ENCODE measurements at regions not wholly inside any gene's neighbourhood (a gene's known extent, or its start where the extent isn't known, plus 50 kb on each side); places are given as distances from the start of the nearest gene placed in this dataset.
"Not testable (repeated sequence)": the region's sequence is repeated elsewhere in the genome, so short reads cannot be mapped to it uniquely, and the experiment has no call there.

DNA sequence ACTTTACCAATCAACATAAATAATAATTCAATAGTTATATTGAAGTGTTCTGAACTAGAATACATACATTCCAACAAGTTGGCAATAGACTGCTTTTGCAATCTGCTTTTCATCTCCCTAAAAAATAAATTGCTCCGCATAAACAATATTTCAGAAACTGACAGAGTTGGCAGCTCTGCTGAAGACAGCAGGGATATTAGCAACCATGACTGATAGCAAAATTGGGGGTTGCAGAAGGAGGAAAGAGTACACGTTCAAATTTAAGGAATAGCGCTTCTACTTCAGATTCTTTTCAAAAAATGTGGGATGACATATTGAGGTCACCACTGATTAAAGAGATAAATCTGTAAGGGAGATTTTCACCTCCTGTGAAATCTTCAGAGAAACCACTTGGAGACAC is 521.2 kb downstream of the DTWD2 start:
- no peak for DNase-seq

DNA sequence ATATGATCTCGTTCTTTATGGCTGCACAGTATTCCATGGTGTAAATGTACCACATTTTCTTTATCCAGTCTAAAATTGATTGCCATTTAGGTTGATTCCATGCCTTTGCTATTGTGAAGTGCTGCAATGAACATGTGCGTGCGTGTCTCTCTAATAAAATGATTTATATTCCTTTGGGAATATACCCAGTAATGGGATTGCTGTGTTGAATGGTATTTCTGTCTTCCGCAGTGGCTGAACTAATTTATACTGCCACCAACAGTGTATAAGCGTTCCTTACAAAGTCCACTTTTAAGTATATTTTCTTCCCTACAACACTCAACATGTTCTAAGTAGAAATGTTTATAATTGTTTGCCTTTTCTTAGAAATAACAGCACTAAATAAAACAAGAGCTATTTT is 521.9 kb downstream of the DTWD2 start:
- DNase-seq: no peak

GRCh38 chr5:118462276-118462675 is 526.1 kb downstream of the DTWD2 start:
- DNase-seq: not testable (repeated sequence)

GRCh38 chr5:118461436-118461835 is 526.9 kb downstream of the DTWD2 start:
- no peak for DNase-seq

DNA sequence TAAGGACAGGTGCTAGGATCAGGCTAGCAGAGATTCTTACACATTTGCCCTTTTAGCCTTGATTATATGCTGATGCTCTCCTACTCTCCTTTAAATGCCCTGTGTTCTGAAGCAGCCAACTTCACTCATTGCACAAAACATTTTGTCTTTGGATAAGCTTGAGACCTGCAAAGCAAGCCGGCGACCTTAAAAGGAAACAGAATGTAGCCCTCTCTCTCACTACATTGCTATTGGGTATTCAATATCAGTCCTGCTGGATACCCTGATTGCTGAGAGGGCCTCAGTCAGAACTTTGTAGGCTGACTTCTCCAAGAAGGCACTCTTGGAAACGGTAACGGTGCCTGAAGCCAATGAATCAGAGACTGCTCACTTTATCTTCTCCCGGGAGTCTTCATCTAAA is 528.9 kb downstream of the DTWD2 start:
- DNase-seq: no peak

DNA sequence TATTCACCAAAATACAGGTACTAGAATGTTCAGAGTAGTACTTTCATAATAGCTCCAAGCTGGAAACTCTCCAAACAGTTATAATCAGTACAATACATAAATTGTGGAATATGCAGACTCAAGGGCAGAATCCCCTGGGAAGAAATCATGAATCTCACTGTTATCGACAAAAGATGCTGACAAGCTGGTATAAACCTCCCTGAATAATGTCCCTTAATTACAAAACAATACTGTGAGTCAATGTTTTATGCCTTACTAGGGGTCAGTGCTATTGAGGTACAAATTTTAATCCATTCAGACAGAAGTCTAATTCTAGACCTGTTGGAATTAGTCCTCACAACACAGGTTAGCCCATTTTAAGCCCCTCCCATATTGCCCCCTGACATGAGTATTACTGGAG is 532.3 kb downstream of the DTWD2 start:
- DNase-seq: no peak

DNA sequence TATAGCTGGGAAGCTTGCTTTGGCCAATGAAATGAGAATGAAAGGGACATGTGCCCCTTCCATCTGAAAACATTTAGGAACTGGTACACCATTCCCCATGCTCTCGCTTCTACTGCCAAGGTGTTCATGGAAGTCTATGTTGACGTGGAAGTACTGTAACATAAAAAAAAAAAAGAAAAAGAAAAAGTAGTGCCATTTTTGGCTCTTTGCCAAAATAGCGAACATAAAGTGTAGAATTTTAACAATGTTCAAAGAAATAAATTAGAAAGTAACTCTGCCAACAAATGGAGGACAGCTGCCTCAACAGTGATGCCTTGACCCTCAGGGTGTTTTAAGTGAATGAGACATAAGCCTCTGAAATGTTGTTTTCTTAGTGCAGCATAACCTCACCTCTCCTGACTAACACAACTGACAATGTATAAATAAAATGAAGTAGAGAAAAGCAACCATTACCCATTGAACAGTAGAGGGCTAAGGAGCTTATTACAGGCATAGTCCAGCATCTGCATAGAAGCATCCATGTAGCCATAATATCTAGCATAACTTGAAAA is 536.6 kb downstream of the DTWD2 start:
- DNase-seq: no peak

GRCh38 chr5:118450554-118451332 is 537.6 kb downstream of the DTWD2 start:
- no peak for DNase-seq

DNA sequence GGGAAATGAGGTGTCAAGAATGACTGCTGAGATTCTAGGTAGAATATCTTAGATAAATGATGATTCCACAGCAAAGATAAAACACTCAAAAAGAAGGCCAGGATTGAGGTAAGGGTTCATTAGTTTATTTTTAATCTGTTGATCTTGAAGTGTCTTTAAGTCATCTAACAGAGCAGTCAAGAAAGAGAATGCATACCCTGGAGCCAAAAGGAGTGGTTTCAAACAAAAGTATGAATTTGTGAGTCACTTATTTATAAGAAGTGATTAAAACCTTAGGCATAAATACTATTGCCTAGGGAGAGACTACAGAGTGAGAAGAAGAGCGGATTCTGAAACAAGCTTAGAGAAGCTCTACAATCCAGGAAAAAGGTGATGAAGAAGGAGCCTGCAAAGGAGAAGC is 541.0 kb downstream of the DTWD2 start:
- no peak for DNase-seq

DNA sequence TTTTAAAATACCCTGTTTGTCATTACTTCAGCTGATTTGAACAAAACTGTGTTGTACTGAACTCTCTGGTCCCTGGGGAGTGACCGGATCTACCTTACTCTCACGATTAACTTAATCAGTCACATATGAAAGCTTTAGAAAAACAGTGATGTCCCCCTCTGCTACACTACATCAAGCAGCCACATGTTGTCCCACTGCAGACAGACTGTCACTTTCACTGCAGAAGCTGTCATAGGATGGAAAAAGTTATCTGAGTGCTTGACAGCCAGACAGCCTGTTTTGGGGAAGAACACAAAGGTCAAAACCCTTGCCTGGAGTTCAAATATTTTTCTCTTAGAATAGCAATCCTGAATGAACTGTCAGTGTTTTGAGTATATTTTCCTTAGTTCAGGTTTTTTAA is 546.4 kb downstream of the DTWD2 start:
- no peak for DNase-seq

- no peak for DNase-seq
Observed at GRCh38 chr5:118441034-118441433, 547.3 kb downstream of the DTWD2 start.

DNA sequence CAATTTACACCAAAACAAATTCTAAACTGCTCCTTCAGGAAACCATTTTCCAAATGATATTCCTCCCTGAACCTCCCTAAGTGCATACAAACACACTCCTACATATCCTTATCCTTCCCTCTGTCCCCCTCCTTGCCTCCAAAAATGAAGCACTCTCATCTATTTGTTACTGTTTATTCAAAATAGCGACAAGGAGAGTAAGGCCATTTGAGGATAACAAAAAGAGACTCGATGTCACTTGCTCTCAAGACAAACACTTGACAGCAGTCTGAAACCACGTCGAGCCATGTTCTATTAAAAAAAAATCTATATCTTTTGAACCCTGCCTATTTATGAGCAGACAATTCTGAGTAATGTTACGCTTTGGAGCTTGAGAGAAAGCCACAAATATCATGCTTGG is 547.9 kb downstream of the DTWD2 start:
- no peak for DNase-seq

DNA sequence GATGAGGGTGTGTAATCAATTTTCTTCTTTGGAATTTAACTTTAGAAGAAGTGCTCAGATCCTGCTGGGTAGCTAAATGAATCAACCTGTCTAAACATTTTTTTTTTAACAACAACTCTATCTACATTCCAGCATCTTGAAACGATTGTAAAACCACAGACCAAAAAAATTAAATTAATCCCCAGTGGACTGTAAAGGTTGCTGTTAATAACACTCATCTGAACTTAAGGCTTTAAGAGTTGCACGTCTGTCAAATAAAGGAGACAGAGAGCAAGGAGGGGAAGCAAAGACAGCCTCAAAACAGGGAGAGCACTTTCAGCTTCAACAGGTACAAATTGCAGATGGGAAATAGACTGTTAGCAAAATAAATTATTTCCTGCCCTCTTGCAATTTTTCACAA is 548.5 kb downstream of the DTWD2 start:
- DNase-seq: no peak

- DNase-seq: no peak
Observed at GRCh38 chr5:118435131-118435530, 553.2 kb downstream of the DTWD2 start.

GRCh38 chr5:118434522-118434921 is 553.8 kb downstream of the DTWD2 start:
- no peak for DNase-seq

- peak; percentile 11 for DNase-seq
Observed at GRCh38 chr5:118430076-118430475, 558.3 kb downstream of the DTWD2 start.

DNA sequence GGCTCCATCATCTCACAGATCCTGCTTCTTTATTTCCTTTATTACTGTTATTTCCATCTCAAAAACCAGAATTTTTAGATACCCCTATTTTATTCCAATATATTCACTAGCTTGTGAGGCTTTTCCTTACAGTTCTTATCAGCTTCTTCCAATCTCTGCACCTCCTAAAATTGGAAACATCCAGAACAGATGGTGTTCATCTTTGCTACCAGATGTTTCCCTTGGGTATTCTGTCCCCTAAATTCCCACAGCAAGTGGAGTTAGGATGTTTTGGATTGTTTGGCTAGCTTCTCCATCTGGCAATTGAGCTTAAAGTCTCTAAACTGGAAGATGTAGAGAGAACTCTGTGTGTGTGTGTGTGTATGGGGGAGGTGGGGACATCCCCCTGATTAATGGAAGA is 580.4 kb downstream of the DTWD2 start:
- DNase-seq: peak; percentile 4

DNA sequence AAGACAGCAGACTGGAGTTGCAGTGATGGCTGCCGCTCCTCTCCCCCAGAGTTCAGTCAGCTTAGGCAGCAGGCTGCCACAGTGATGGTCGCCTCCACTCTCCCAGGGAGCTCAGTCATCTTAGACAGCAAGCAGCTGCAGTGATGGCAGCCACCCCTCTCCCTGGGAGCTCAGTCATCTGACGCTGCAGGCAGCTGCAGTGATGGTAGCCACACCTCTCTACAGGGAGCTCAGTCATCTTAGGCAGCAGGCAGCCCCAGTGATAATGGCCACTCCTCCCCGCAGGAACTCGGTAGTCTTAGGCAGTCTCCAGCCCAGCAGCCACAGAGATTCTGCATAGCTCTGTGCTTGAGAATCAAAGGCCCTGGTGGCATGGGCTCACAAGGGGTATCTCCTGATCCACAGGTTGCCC is 582.7 kb downstream of the DTWD2 start:
- DNase-seq: peak; percentile 76

- DNase-seq: no peak
Observed at GRCh38 chr5:118397236-118397635, 591.1 kb downstream of the DTWD2 start.

GRCh38 chr5:118392491-118392890 is 595.9 kb downstream of the DTWD2 start:
- no peak for DNase-seq

DNA sequence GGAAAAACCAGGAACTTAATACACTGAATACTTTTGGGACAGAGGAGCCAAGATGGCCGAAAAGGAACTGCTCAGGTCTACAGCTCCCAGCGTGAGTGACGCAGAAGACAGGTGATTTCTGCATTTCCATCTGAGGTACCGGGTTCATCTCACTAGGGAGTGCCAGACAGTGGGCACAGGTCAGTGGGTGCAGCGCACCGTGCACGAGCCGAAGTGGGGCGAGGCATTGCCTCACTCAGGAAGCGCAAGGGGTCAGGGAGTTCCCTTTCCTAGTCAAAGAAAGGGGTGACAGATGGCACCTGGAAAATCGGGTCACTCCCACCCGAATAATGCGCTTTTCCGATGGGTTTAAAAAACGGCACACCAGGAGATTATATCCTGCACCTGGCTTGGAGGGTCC is 605.4 kb downstream of the DTWD2 start:
- not testable (repeated sequence) for DNase-seq

- DNase-seq: no peak
Observed at GRCh38 chr5:118379470-118379869, 608.9 kb downstream of the DTWD2 start.

DNA sequence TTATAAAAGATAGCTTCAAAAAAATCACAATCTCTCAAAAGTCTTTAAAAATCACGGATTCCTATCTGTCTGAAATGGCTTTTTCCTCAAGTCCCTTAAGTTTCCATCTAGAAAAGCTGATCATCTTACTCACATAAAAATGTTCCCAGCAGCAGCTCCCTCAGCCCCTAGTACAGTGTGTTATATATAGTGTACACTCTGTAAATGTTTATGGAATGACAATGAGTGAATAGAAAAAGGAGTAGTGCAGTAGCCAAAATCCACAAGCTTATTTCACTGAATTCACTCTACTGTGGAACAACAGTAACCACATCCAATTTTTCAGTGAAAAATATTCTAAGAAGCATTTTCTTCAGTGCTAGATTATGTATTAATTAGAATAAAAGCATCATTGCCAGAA is 609.4 kb downstream of the DTWD2 start:
- DNase-seq: peak; percentile 16

DNA sequence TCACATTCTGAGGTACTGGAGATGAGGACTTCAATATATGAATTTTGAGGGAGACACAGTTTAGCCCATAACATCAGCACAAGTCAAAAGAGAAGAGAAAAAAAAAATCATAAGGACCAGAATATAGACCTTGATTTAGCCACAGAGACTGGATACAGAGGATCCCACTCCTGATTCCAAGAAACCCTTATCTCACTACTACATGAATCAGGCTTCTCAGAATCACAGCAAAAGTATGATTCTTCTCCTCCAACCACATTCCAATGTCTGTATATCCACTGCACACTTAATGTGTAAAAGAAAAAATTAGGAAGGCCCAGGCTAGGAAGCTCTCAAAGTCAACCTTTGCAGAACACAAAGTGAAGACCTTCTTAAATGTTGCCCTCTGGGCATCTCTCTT is 610.9 kb downstream of the DTWD2 start:
- DNase-seq: no peak

All from tongue (tissue), 1 donor.